HEK293 (cell line): ENCODE measurements at regions not wholly inside any gene's neighbourhood (a gene's known extent, or its start where the extent isn't known, plus 50 kb on each side); places are given as distances from the start of the nearest gene placed in this dataset.

Source experiments
- CTCF ChIP-seq: fragments of 450-650 bp; formaldehyde crosslinking; IDR thresholded peaks from 2 replicates; pipeline ENCODE4 v1.5.1; 2016; ENCODE audit warnings: missing biosample characterization, missing genetic modification characterization
- SP2 ChIP-seq: fragments of 450-650 bp; formaldehyde crosslinking; IDR thresholded peaks from 2 replicates; pipeline ENCODE4 v1.5.1; 2016; ENCODE audit warnings: missing biosample characterization, missing genetic modification characterization
- YY1 ChIP-seq: fragments of 450-650 bp; formaldehyde crosslinking; IDR thresholded peaks from 2 replicates; pipeline ENCODE4 v1.5.1; 2018; ENCODE audit warnings: missing biosample characterization, missing genetic modification characterization
- ZBTB10 ChIP-seq: fragments of 450-650 bp; formaldehyde crosslinking; IDR thresholded peaks from 2 replicates; pipeline ENCODE4 v1.5.1; 2016; ENCODE audit warnings: missing biosample characterization, missing genetic modification characterization
- ZFP41 ChIP-seq: fragments of 450-650 bp; formaldehyde crosslinking; IDR thresholded peaks from 2 replicates; pipeline ENCODE4 v1.5.1; 2016; ENCODE audit warnings: missing biosample characterization, missing genetic modification characterization, borderline replicate concordance
- ZNF24 ChIP-seq: fragments of 450-650 bp; formaldehyde crosslinking; IDR thresholded peaks from 2 replicates; pipeline ENCODE4 v1.5.1; 2016; ENCODE audit warnings: missing biosample characterization, missing genetic modification characterization
- ZNF391 ChIP-seq: fragments of 450-650 bp; formaldehyde crosslinking; IDR thresholded peaks from 2 replicates; pipeline ENCODE4 v1.5.1; 2016; ENCODE audit warnings: low read depth, missing biosample characterization, missing genetic modification characterization, borderline replicate concordance
- ZNF473 ChIP-seq: fragments of 450-650 bp; formaldehyde crosslinking; IDR thresholded peaks from 2 replicates; pipeline ENCODE4 v1.5.1; 2017; ENCODE audit warnings: missing biosample characterization, missing genetic modification characterization
- ZNF510 ChIP-seq: fragments of 450-650 bp; formaldehyde crosslinking; IDR thresholded peaks from 2 replicates; pipeline ENCODE4 v1.5.1; 2018; ENCODE audit warnings: mild to moderate bottlenecking, missing genetic modification characterization, missing biosample characterization; ENCODE audit not compliant: insufficient replicate concordance
- ZNF677 ChIP-seq: fragments of 450-650 bp; IDR thresholded peaks from 2 replicates; pipeline ENCODE4 v1.5.0; 2018; ENCODE audit warnings: missing biosample characterization, mild to moderate bottlenecking, missing genetic modification characterization, moderate library complexity
- ZNF791 ChIP-seq: fragments of 450-650 bp; formaldehyde crosslinking; IDR thresholded peaks from 2 replicates; pipeline ENCODE4 v1.5.1; 2016; ENCODE audit warnings: missing biosample characterization, missing genetic modification characterization
- ZSCAN16 ChIP-seq: fragments of 450-650 bp; formaldehyde crosslinking; IDR thresholded peaks from 2 replicates; pipeline ENCODE4 v1.5.1; 2016; ENCODE audit warnings: missing biosample characterization, missing genetic modification characterization

- TF ChIP-seq ZBTB10 (tag by site-specific recombination) (no peak), ZFP41 (tag by site-specific recombination) (no peak), CTCF (tag by site-specific recombination) (no peak), ZNF677 (no peak), ZNF473 (tag by site-specific recombination) (no peak), YY1 (tag by site-specific recombination) (no peak), SP2 (tag by site-specific recombination) (no peak), ZSCAN16 (tag by site-specific recombination) (no peak), ZNF791 (tag by site-specific recombination) (no peak), ZNF391 (no peak), ZNF510 (tag by site-specific recombination) (no peak), ZNF24 (tag by site-specific recombination) (no peak)
Observed at GRCh38 chr5:117691081-117691870, 1116.7 kb upstream of the SEMA6A start.
